MM.1S (cell line): ENCODE measurements at regions not wholly inside any gene's neighbourhood (a gene's known extent, or its start where the extent isn't known, plus 50 kb on each side); places are given as distances from the start of the nearest gene placed in this dataset.

Experiments used
- DNase-seq: peaks from one replicate; pipeline ENCODE4 v3.0.0-alpha.2; 2015
- H2AFZ ChIP-seq: fragments of 300-600 bp; sonication (generic); 2 replicates; pipeline ENCODE4 v1.6.0; 2016; ENCODE audit warnings: antibody characterized with exemption, low read length
- H3F3A ChIP-seq: fragments of 300-600 bp; sonication (generic); 2 replicates; pipeline ENCODE4 v1.6.1; 2016; ENCODE audit warnings: mild to moderate bottlenecking, antibody characterized with exemption, low read length, moderate library complexity, mixed read lengths; ENCODE audit not compliant: insufficient read depth
- H3K27ac ChIP-seq: fragments of 300-600 bp; sonication (generic); 2 replicates; pipeline ENCODE4 v1.5.1; 2016; ENCODE audit warnings: mild to moderate bottlenecking, low read length
- H3K27me3 ChIP-seq: fragments of 300-600 bp; sonication (generic); replicated peaks from 2 replicates; pipeline ENCODE4 v1.6.0; 2016; ENCODE audit warnings: low read length; ENCODE audit not compliant: insufficient read depth
- H3K36me3 ChIP-seq: fragments of 300-600 bp; sonication (generic); replicated peaks from 2 replicates; pipeline ENCODE4 v1.6.1; 2016; ENCODE audit warnings: mild to moderate bottlenecking, low read length, mixed read lengths; ENCODE audit not compliant: insufficient read depth
- H3K4me1 ChIP-seq: fragments of 300-600 bp; sonication (generic); 2 replicates; pipeline ENCODE4 v1.6.1; 2016; ENCODE audit warnings: low read length, mixed read lengths
- H3K4me2 ChIP-seq: fragments of 300-600 bp; sonication (generic); 2 replicates; pipeline ENCODE4 v1.6.0; 2016; ENCODE audit warnings: low read depth, low read length
- H3K4me3 ChIP-seq: fragments of 300-600 bp; sonication (generic); 2 replicates; pipeline ENCODE4 v1.5.1; 2016; ENCODE audit warnings: low read length, mixed read lengths
- H3K79me2 ChIP-seq: fragments of 300-600 bp; sonication (generic); 2 replicates; pipeline ENCODE4 v1.6.1; 2016; ENCODE audit warnings: mixed run types, low read length, mixed read lengths
- H3K9ac ChIP-seq: fragments of 300-600 bp; sonication (generic); 2 replicates; pipeline ENCODE4 v1.6.1; 2016; ENCODE audit warnings: low read length, mixed read lengths
- H3K9me2 ChIP-seq: fragments of 300-600 bp; sonication (generic); replicated peaks from 2 replicates; pipeline ENCODE4 v1.6.1; 2016; ENCODE audit warnings: mild to moderate bottlenecking, low read length, mixed read lengths; ENCODE audit not compliant: insufficient read depth
- H3K9me3 ChIP-seq: fragments of 300-600 bp; sonication (generic); replicated peaks from 2 replicates; pipeline ENCODE4 v1.6.1; 2016; ENCODE audit warnings: mild to moderate bottlenecking, low read length, mixed read lengths; ENCODE audit not compliant: insufficient read depth
- H4K20me1 ChIP-seq: fragments of 300-600 bp; sonication (generic); 2 replicates; pipeline ENCODE4 v1.6.1; 2016; ENCODE audit warnings: mild to moderate bottlenecking, low read length, moderate library complexity, mixed read lengths; ENCODE audit not compliant: insufficient read depth
- CTCF ChIP-seq: fragments of 300-600 bp; sonication (generic); IDR thresholded peaks from 2 replicates; pipeline ENCODE4 v1.5.1; 2016; ENCODE audit warnings: antibody characterized with exemption, low read length, mixed read lengths
- EZH2 ChIP-seq: fragments of 300-600 bp; sonication (generic); optimal IDR thresholded peaks from 2 replicates; pipeline ENCODE3; 2017; ENCODE audit warnings: low read depth, mild to moderate bottlenecking, antibody characterized with exemption, low read length, mixed read lengths
- EZH2phosphoT487 ChIP-seq: fragments of 300-600 bp; sonication (generic); IDR thresholded peaks from 2 replicates; pipeline ENCODE4 v1.6.1; 2018; ENCODE audit warnings: antibody characterized with exemption, low read length

GRCh38 chr18:8977166-8977565, 125.3 kb upstream of the NDUFV2 start:
- Histone ChIP-seq H2AFZ (no peak overlapping the region), H3K9me2 (no peaks in the 10 kb centered on the region), H4K20me1 (no peaks in the 10 kb centered on the region), H3K79me2 (no peaks in the 10 kb centered on the region), H3K9me3 (no peaks in the 10 kb centered on the region), H3K4me1 (peaks cover 43% of the 10 kb centered on the region), H3K36me3 (no peaks in the 10 kb centered on the region), H3K4me2 (no peak overlapping the region), H3K9ac (no peak overlapping the region), H3K27ac (no peak overlapping the region), H3F3A (peaks cover 12% of the 10 kb centered on the region; the same call in 1 of the 2 replicates), H3K27me3 (no peaks in the 10 kb centered on the region), H3K4me3 (no peak overlapping the region)
- no peak for TF ChIP-seq CTCF
- DNase-seq = no peak

- Histone ChIP-seq H2AFZ (no peak overlapping the region), H3K9me3 (no peaks in the 10 kb centered on the region), H3K4me2 (peak overlapping the region; percentile 42; the same call in 1 of the 2 replicates), H3K79me2 (no peaks in the 10 kb centered on the region), H3K36me3 (no peaks in the 10 kb centered on the region), H3K9me2 (no peaks in the 10 kb centered on the region), H3K27ac (peak overlapping the region; percentile 44; the same call in 1 of the 2 replicates), H3K9ac (no peak overlapping the region; the same call in 1 of the 2 replicates), H3K4me1 (peaks cover 45% of the 10 kb centered on the region), H4K20me1 (no peaks in the 10 kb centered on the region), H3K4me3 (no peak overlapping the region), H3F3A (peaks cover 12% of the 10 kb centered on the region; the same call in 1 of the 2 replicates), H3K27me3 (no peaks in the 10 kb centered on the region)
- no peak for DNase-seq
- TF ChIP-seq EZH2phosphoT487 (no peak), CTCF (no peak), EZH2 (no peak)
Measured at GRCh38 chr18:8977701-8978100, 124.8 kb upstream of the NDUFV2 start.

- no peaks in the 10 kb centered on the region for H3K27me3 ChIP-seq
- H3K4me3 ChIP-seq = 0 out of 2 replicates have a peak overlapping the region, but pooled peaks have one; percentile 11
- H3K4me1 ChIP-seq = peaks cover 49% of the 10 kb centered on the region
- H3K9me2 ChIP-seq = no peaks in the 10 kb centered on the region
- H3K9me3 ChIP-seq = no peaks in the 10 kb centered on the region
- peak overlapping the region; percentile 58 for H2AFZ ChIP-seq
- TF ChIP-seq CTCF (no peak), EZH2 (no peak), EZH2phosphoT487 (no peak)
- H3K27ac ChIP-seq = peak overlapping the region; percentile 44; the same call in 1 of the 2 replicates
- no peaks in the 10 kb centered on the region for H3K79me2 ChIP-seq
- peak overlapping the region; percentile 3; the same call in 1 of the 2 replicates for H3K9ac ChIP-seq
- DNase-seq = peak; percentile 73
- peaks cover 12% of the 10 kb centered on the region; the same call in 1 of the 2 replicates for H3F3A ChIP-seq
- H4K20me1 ChIP-seq = no peaks in the 10 kb centered on the region
- peak overlapping the region; percentile 42 for H3K4me2 ChIP-seq
- no peaks in the 10 kb centered on the region for H3K36me3 ChIP-seq
Measured at GRCh38 chr18:8978394-8978793, 124.1 kb upstream of the NDUFV2 start.
